ENCODE measurements at regions not wholly inside any gene's neighbourhood (a gene's known extent, or its start where the extent isn't known, plus 50 kb on each side); places are given as distances from the start of the nearest gene placed in this dataset.

DNA sequence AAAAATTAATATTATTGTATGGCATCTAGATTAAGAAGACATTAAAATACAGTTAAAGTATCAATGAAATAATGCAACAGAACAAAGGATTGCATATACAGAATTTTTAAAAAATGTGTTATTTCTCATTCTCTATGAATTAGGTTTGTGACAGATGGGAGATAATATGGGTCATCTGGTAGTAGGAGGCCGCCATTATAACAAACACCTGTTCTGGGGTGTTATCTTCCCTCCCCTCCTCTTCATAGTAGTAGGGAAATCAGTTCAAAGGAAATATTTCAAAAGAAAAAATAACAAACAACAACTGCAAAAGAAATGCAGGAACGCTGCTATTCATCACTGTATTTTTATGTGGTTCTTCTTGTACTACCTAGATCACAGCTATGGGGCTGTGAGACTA, 187.0 kb upstream of the ATP2B1 start:
- DNase-seq: no peak

DNA sequence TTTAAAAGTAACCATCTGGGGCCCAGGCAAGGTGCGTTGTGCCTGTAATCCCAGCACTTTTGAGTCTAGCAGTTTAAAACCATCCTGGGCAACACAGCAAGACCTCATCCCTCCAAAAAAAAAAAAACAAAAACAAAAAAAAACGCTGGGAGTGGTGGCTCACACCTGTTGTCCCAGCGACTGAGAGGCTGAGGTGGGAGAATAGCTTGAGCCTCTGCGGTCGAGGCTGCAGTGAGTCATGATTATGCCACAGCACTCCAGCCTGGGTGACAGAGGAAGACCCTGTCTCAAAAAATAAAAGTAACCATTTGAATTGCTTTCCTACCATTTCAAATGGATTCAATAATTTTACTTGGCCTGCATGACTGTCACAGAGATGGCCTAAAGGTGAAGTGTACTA, 186.5 kb upstream of the ATP2B1 start:
- DNase-seq: no peak

DNA sequence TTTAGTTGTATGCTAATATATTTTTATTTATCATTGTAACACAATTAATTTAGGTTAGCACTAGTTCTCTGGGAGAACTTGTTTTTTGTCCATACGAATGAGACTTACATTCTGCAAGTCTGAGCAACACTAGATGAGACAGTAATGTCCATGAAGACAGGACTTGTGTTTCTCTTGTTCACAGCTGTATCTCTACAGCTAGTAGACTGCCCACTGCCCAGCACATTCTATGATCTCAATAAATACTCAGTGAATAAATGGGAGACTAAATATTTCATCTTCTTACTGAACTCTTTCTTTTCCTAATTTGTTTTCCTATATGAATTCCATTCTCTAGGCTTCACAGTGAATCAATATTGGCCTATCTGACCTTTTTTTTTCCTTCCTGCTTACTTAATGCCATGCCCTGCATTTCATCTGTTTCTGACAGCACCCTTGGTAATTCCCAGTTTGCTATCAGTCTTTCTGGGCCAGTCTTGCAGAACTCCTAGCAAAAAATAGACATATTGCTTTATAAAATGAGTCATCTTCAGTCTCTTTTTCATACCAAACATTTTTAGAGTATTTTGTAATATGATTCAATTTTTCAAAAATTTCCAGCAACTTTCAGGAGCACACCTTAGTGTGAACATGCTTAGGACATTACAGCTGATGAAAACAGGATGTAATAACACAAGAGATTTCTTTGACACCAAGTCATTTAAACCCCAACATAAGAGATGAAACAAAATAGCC, 185.5 kb upstream of the ATP2B1 start:
- no peak for DNase-seq

DNA sequence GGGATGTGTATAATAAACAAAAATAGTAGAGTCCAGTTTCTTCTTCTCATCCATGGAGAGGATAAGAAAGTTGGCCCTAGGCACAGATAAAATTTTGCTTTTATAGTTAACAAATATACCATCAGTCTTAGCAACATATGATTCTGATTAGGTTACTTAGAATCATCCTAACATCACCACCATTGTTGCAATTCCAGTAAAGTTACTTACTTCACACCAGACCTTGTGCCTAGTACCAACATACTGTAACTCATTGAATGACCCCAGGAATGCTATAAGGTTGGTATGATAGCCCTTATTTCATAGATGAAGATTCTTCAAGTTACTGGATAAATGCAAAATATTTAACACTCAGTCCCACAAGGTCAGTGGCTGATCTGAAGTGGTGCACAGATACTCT, 183.8 kb upstream of the ATP2B1 start:
- DNase-seq: no peak

DNA sequence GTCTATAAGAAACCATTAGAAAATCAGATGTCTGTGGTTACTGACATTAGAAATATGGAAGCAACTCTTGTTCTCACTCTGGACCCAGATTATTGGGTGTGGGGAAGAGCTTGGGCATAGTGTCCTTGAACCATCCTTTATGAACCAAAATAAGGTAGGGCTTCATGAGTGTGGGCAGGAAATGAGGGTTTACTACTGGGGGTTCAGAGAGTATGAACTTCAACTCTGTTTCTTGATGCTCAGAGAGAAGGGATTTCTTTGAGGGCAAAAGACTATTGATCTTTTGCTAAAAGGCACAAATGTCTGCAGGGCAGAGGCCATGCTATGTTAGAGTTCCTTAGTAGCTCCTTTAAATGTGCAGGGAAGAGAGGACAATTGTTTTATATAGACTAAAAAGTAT, 183.3 kb upstream of the ATP2B1 start:
- DNase-seq: no peak

DNA sequence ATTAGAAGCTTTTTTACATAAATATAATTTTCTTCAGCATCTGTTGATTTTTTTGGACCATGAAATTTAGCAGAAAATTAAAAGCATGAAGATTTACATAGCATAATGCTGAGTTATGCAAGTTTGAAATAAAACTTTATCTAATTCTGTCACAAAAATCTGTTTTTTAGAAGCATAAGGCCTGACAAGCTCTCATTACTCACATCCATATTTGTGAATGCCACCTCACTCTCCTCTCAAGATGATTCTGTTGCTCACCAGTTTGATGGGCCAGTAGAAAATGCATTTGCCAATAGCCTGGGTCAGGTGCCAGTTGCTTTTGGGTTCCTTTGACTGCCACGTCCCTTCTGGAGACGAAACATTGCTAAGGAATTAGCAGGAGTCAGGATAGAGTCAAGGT, 181.5 kb upstream of the ATP2B1 start:
- DNase-seq: no peak

DNA sequence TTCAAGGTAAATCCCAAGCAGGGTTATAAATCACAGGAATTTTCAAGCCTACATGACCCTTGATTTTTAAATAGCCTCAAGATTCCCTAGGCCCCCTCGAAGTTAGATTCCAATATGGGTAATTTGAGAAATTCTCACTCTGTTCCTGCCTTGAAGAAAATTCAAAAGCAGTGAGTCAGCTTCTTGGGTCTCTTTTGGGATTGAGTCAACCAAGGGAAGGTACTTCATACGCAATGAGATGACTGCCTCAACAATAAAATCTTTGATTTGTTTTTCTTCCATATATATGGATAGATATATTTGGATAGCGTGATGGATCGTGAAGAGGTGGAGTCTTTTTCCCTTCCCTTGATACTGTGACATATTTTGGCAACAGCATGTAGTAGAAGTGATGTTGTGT, 180.4 kb upstream of the ATP2B1 start:
- DNase-seq: no peak

DNA sequence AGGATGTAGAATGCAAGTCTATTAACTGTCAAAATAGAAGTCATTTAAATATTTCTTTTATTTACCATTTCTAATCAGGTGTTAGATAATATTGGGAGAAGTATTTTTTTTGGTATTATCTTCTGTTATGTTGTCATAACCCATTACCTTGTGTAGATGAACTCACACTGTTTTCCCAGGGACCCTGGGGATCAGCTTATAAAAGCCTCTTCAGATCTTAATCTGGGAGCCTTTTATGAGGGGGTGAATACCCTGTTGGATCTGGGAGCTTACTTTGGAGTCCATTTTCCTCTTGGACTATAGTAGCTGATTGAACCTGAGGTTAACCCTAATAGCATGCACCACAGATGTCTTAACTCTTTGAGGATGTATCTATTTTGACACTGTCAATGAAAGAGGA, 176.3 kb upstream of the ATP2B1 start:
- no peak for DNase-seq

DNA sequence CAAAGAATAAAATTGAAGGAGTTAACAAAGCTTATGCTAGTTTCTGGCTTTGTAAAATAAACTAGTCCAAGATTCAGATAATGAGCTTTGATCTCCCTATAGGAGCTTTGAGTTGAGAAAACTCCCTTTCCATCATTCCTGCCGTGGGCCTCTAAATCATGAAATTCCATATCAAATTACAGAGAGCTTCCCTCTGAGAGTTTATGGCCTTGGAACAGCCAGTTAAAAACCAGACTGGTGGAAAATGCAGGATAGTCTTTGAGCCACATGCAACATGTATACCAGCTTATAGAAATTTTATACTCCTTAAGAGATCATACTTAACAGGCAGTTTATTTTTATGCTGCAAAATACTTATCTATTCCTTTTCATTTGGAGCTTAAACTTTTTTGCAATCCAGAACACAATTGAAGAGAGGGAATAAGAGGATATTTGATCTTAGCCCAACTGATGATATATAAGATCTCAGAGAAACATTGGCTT, 175.8 kb upstream of the ATP2B1 start:
- no peak for DNase-seq

DNA sequence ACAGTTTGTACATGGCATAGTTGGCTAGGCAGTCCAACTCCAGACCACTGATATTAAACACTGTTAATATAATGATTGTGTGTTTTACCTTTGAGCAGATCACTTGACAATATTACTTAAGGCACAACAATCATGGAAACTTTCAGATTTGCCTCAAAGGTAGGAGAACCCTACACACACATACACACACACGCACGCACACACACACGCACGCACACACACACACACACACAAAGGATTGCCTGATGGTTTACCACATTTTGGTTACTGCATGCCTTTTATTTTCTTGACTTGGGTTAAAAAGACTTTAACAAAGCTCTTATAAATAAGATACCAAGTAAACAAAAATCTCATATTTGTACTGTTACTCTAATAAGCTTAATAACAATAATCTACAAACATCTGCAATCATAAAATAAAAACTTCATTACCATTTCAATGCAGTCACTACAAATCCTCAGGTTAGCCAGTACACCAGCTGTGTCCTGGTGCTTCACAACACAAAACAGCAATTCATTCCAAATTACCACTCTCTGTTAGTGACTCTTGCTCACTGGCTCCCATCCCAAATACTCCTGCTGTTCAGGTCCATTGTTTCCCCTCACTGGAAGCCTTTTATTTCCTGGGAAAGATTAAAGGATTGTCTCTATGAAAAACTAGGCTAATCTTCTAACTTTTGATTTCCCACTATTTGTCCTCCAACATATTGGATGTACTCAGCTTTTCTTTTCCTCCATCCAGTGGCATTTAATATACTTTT, 175.2 kb upstream of the ATP2B1 start:
- peak; percentile 4 for DNase-seq

DNA sequence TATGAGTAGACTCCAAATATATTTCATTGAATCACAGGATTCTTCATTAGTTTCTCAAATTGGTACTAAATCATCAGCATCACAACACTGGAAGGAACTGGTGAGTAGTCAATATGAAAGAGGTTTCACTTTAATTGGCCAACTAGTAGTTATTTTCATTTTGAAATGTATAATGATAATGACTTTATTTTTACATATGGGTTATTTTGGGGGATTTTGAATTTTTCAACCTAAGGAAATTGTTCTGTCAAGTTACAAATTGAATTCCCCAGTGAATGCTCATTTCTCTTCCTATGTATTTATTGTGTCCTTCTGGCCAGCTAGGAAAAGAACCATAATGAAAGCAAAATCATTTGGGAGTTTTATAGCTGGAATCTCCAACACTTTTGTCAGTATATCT, 174.2 kb upstream of the ATP2B1 start:
- no peak for DNase-seq

DNA sequence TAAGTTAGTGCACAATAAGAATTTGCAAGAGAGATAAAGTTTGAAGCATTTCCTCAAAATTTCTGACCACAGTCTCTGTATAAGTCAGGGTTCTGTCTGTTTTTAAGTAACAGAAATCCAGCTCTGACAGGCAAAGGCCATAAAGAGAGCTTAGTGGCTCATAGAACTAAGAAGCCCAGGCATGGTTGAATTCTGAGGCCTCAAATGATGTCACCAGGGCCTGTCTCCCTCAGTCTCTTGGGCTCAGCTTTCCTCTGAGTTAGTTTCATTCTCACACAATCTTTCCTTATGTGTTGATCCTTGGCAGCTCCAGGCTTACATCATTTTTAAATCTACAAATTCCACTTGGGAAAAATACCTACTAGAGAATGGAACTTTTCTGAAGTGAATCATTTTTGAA, 173.4 kb upstream of the ATP2B1 start:
- DNase-seq: no peak

DNA sequence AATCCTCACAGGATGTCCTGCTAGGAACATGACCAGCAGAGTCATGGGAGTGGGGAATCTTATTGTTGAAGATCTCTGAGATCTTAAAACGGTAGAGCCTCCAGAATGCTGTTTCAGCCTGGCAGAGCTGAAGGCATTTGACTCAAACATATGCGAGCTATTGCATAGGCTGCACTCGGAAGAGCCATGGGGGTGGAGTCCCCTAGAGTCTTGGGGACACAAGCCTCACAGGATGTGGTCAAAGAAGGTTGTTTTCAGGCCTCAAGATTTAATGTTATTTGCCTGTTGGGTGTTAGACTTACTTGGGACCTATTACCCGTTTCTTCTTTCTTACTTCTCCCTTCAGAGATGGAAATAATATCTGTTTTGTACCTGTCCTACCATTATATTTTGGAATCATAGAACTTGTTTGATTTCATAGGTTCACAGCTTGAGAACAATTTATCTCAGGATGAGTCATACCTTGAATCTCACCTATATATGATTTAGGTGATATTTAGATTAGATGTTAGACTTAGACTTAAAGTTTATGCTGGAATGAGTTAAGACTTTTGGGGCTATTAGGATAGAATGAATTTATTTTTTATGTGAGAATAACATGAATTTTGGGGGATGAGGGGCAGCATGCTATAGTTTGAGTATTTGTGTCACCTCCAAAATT, 172.2 kb upstream of the ATP2B1 start:
- DNase-seq: no peak

DNA sequence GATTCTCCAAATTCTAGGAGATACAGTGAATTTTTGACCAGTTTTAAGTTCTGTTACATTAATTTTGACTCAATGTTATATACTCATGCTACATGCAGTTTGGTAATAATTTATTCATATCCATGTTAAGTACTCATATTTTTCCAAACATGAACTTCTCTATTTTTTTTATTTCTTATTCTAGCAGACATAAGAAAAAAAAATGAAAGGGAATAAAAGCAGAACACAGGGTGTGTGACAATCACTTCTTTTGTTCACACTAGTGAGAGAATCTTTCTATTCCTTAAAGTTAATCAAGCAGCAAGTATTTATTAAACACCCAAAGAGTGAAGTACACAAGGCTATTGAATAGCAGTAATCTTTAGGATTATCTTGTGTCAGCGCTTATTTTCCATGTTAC, 171.1 kb upstream of the ATP2B1 start:
- DNase-seq: no peak

DNA sequence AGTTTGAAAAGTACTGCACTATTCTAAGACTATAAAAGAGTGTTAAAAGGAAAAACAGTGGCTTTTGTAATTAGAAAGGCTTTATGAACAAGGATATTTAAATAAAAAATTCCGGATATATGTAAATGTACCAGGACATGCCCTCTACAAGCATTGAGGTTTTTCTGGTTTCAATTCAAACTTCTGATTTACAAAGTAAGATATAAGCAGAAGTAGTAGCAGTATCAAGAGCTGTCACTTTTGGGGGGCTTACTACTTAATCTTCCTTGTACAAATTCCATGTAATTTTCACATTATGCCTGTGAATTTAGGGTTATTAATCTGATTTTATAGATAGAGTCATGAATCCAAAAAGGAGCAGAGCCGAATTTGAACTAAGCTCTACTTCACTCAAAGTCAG, 170.3 kb upstream of the ATP2B1 start:
- no peak for DNase-seq

DNA sequence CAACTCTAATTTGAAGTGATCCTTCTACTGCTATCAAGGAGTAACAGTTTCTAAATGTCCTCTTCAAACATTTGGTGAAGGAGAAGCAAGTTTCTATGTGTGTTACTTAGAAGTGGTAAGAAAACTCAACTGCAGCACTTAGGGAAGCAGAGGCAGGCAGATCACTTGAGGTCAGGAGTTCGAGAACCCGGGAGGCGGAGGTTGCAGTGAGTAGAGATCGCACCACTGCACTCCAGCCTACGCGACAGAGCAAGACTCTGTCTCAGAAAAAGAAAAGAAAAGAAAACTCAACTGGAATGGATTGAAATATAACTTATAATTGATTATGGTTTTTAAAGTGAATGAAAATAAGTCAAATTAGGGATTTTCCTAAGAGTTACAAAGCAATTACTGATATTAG, 169.7 kb upstream of the ATP2B1 start:
- no peak for DNase-seq

DNA sequence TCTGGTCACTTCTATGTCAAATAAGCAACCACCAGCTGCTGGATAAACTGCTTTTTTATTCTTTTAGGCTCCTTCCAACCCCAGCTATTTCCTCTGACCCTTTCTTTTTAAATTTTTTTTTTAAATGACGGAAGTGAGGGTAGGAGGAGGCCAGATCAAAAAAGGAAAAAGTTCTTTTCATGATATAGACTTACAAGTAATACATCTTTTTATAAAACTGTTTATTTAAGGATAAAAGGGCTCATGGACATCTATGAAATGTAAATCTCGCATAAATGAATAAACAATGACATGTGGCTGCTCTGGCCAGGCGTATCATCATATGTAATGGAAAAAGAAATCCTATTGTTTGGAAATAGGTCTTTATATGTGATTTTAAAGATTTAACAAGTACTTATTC, 169.0 kb upstream of the ATP2B1 start:
- DNase-seq: no peak

DNA sequence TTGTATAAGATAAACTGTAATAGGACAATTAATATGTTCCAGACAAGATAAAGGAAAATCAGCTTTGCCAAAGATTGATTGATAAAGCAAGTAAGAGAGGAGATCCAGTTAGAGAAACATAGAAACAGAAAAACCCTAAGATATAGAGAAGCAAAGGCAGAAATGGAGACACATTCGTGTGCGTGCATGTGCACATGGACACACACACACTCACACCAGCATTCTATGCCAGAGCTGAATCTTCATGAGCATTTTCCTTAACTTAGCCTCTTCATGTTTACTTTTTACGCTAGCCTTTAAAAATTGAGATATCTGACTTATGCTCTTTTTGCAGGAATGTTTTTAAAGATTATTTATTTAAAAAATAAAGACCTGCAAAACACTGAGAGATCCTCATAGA, 168.5 kb upstream of the ATP2B1 start:
- no peak for DNase-seq

DNA sequence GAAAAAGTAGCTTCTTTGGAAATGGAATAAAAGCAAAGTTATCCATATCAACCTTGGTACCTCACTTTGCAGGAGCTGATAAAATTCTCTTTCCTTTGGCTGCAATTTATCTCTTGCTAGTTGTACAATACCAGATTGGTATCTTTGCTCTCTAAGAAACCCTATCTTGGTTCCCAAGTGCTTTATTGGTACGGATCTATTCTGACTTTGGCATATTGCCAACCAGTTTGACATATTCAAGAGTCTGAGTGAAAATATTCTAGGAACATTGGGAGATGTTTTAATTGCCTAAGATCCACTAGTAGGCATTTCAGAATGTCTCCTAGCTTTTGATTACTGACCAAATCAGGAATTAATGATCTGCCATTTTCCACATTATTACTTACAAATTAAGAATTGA, 167.2 kb upstream of the ATP2B1 start:
- no peak for DNase-seq

DNA sequence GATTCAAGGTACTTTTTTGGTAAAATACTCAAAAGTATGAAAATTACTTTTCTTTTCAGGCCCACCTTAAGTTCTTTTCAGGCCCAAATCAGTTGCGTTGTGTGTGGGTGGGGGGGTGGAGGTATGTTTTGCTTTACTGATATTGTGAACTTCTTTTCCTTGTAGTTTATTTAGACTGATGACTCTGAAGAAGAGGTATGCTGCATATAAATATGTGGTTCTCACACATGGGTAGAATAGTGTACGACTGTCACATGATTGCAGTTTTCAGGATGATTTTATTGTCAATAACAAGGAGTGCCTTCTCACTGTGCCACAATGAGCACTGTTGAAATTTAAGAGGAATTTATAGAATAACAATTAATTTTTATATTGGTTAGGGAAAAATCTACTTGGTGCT, 166.6 kb upstream of the ATP2B1 start:
- DNase-seq: no peak

DNA sequence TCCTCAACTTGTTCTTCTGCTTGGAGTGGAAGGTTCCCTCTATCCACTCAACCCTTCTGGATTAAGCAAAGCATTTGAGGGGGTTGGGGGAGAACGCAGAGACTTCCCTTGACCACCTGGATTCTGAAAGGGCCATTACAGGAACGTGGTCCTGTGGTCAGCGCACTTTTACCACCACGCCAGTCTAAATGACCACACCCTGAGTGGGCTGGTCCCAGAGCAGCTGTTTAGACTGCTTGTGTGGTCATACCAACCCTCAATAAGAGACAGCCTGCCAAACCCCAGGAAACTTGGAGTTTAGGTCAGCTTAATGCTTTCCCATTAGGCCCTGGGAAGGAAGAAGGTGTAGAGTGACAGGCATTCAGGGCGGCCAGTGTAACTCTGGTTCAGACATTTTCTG, 165.5 kb upstream of the ATP2B1 start:
- DNase-seq: no peak

DNA sequence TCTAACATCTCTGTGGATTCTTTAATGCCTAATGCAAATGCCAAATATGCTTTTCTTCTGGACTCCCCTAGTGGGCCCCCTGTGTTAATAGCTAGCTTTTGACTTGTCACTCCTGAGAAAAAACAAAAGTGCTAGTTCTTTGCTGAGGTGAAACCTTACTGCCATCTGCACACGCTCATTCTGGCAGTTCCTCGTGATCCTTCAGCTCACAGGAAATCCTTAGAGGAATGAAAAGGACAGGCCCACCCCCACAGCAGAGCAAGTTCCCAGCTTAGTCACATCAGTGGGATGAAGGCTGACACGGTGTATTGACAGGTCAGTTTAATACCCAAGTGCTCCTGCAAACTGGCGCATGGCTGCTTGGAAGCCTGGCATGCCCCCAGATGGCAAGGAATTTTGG, 165.1 kb upstream of the ATP2B1 start:
- DNase-seq: no peak

DNA sequence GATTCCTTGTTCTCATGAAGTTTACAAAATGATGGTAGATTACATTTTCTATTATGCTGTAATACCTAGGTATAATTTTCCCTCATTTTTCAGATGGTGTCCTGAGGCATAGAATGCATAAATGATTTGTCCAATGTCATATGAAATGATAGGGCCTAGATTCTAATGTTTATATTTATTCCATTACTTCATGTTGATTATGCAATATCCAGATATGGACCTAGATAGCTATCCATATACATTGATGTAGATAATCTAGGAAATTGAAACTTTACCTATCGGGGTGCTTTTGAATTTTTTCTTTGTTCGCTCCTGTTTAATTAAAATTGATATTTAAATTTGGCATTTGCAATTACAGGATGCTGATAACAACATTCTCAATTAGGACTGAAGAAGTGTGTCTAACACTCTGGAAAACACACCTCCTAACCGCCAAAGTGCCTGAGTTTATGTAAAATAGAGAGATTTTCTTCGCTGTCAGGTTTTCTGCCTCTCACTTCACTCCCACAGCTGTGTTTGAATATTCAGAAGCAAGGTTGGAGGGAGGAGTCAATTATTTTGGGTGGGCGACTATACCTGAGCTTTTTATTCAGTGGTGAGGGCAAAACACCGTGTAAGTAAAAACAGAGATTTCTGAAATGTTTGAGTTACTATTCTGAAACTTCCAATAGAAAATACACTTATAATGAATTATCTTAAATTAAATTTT, 164.4 kb upstream of the ATP2B1 start:
- DNase-seq: no peak

Measured in NCI-H2029 (cell line).